ENCODE measurements at regions not wholly inside any gene's neighbourhood (a gene's known extent, or its start where the extent isn't known, plus 50 kb on each side); places are given as distances from the start of the nearest gene placed in this dataset.

- no peak overlapping the region for H3K4me3 ChIP-seq (replicated peaks in 1 of 4; ENCODE audit: control extremely low read depth in 1 of 4, insufficient read depth in 1 of 4, low read depth in 3 of 4, low read length in 4 of 4)
- no peaks in the 10 kb centered on the region for H3K36me3 ChIP-seq (ENCODE audit: control insufficient read depth, insufficient read depth, low read length)
- H3K79me2 ChIP-seq (ENCODE audit: control insufficient read depth, insufficient read depth, low read length), result no peaks in the 10 kb centered on the region
- no peaks in the 10 kb centered on the region for H3K4me1 ChIP-seq (ENCODE audit: control insufficient read depth, extremely low read depth, insufficient read depth, low read length)
- no peak overlapping the region for H2AFZ ChIP-seq (ENCODE audit: low read length)
- H3K27ac ChIP-seq (ENCODE audit: insufficient read depth, low read length), result no peak overlapping the region
- H4K20me1 ChIP-seq (ENCODE audit: control insufficient read depth, extremely low read depth, insufficient read depth, low read length), result no peaks in the 10 kb centered on the region
- no peaks in the 10 kb centered on the region for H3K27me3 ChIP-seq (ENCODE audit: control insufficient read depth, insufficient read depth, low read length)
- H3K9ac ChIP-seq (ENCODE audit: insufficient read depth, low read length), result no peak overlapping the region
- no peak for DNase-seq (ENCODE audit: low read depth in 2 of 2)
- no peak for TF ChIP-seq CTCF (conservative IDR thresholded peaks at IDR 0.05 in 1 of 2, IDR thresholded peaks at IDR 0.05 in 1 of 2; ENCODE audit: low read depth in 1 of 2, low read length in 2 of 2)
- no peak for TF ChIP-seq EZH2 (IDR thresholded peaks at IDR 0.05; ENCODE audit: low read length, missing control alignments)
- no peak overlapping the region for H3K4me2 ChIP-seq (ENCODE audit: extremely low read depth, insufficient read depth, low read length)
- no peaks in the 10 kb centered on the region for H3K9me3 ChIP-seq (ENCODE audit: control insufficient read depth, insufficient read depth, low read depth, low read length)
These were observed 286.8 kb upstream of the DDX53 start for GRCh38 chrX:22712942-22713341.

- H4K20me1 ChIP-seq (ENCODE audit: control insufficient read depth, extremely low read depth, insufficient read depth, low read length), result no peaks in the 10 kb centered on the region
- TF ChIP-seq EZH2 (IDR thresholded peaks at IDR 0.05; ENCODE audit: low read length, missing control alignments), result no peak
- no peaks in the 10 kb centered on the region for H3K36me3 ChIP-seq (ENCODE audit: control insufficient read depth, insufficient read depth, low read length)
- no peaks in the 10 kb centered on the region for H3K79me2 ChIP-seq (ENCODE audit: control insufficient read depth, insufficient read depth, low read length)
- no peak overlapping the region for H3K9ac ChIP-seq (ENCODE audit: insufficient read depth, low read length)
- H3K27ac ChIP-seq (ENCODE audit: insufficient read depth, low read length), result no peak overlapping the region
- no peaks in the 10 kb centered on the region for H3K4me1 ChIP-seq (ENCODE audit: control insufficient read depth, extremely low read depth, insufficient read depth, low read length)
- no peak overlapping the region for H3K4me3 ChIP-seq (replicated peaks in 1 of 4; ENCODE audit: control extremely low read depth in 1 of 4, insufficient read depth in 1 of 4, low read depth in 3 of 4, low read length in 4 of 4)
- DNase-seq (ENCODE audit: low read depth in 2 of 2), result no peak
- no peaks in the 10 kb centered on the region for H3K27me3 ChIP-seq (ENCODE audit: control insufficient read depth, insufficient read depth, low read length)
- no peak overlapping the region for H2AFZ ChIP-seq (ENCODE audit: low read length)
- no peak overlapping the region for H3K4me2 ChIP-seq (ENCODE audit: extremely low read depth, insufficient read depth, low read length)
- no peaks in the 10 kb centered on the region for H3K9me3 ChIP-seq (ENCODE audit: control insufficient read depth, insufficient read depth, low read depth, low read length)
These were observed 269.2 kb upstream of the DDX53 start for GRCh38 chrX:22730542-22730941.

- Histone ChIP-seq H3K79me2 (ENCODE audit: control insufficient read depth, insufficient read depth, low read length) (no peaks in the 10 kb centered on the region), H3K27ac (ENCODE audit: insufficient read depth, low read length) (no peak overlapping the region), H3K27me3 (ENCODE audit: control insufficient read depth, insufficient read depth, low read length) (no peaks in the 10 kb centered on the region), H3K4me2 (ENCODE audit: extremely low read depth, insufficient read depth, low read length) (no peak overlapping the region), H3K9me3 (ENCODE audit: control insufficient read depth, insufficient read depth, low read depth, low read length) (no peaks in the 10 kb centered on the region), H3K9ac (ENCODE audit: insufficient read depth, low read length) (no peak overlapping the region), H3K4me3 (replicated peaks in 1 of 4; ENCODE audit: control extremely low read depth in 1 of 4, insufficient read depth in 1 of 4, low read depth in 3 of 4, low read length in 4 of 4) (no peak overlapping the region), H3K4me1 (ENCODE audit: control insufficient read depth, extremely low read depth, insufficient read depth, low read length) (no peaks in the 10 kb centered on the region), H4K20me1 (ENCODE audit: control insufficient read depth, extremely low read depth, insufficient read depth, low read length) (no peaks in the 10 kb centered on the region), H3K36me3 (ENCODE audit: control insufficient read depth, insufficient read depth, low read length) (no peaks in the 10 kb centered on the region), H2AFZ (ENCODE audit: low read length) (no peak overlapping the region)
- TF ChIP-seq EZH2 (IDR thresholded peaks at IDR 0.05; ENCODE audit: low read length, missing control alignments), result no peak
- TF ChIP-seq CTCF (conservative IDR thresholded peaks at IDR 0.05 in 1 of 2, IDR thresholded peaks at IDR 0.05 in 1 of 2; ENCODE audit: low read depth in 1 of 2, low read length in 2 of 2), result no peak
- peak in 1 of 2 donors; percentile 63 for DNase-seq (ENCODE audit: low read depth in 2 of 2)
These were observed 262.2 kb upstream of the DDX53 start for GRCh38 chrX:22737541-22737940.

All from fibroblast of lung (primary cell).